ENCODE measurements at regions not wholly inside any gene's neighbourhood (a gene's known extent, or its start where the extent isn't known, plus 50 kb on each side); places are given as distances from the start of the nearest gene placed in this dataset.

DNA sequence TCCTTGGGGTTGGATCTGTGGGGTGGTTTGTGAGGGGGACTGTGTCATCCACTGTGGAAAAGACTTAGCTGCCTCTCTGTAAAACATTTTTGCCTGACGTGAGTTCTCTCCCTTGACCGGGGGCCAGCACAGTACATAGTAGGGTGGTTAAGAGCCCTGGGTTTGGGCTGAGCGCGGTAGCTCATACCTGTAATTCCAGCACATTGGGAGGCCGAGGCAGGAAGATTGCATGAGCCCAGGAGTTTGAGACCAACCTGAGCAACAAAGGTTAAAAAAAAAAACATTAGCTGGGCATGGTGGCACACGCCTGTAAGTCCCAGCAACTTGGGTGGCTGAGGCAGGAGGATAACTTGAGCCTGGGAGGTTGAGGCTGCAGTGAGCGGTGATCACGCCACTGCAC lies 74.7 kb upstream of the WNT7B start:
- no peak for TF ChIP-seq POLR2A (IDR thresholded peaks at IDR 0.05)
- TF ChIP-seq, protein P1, sequence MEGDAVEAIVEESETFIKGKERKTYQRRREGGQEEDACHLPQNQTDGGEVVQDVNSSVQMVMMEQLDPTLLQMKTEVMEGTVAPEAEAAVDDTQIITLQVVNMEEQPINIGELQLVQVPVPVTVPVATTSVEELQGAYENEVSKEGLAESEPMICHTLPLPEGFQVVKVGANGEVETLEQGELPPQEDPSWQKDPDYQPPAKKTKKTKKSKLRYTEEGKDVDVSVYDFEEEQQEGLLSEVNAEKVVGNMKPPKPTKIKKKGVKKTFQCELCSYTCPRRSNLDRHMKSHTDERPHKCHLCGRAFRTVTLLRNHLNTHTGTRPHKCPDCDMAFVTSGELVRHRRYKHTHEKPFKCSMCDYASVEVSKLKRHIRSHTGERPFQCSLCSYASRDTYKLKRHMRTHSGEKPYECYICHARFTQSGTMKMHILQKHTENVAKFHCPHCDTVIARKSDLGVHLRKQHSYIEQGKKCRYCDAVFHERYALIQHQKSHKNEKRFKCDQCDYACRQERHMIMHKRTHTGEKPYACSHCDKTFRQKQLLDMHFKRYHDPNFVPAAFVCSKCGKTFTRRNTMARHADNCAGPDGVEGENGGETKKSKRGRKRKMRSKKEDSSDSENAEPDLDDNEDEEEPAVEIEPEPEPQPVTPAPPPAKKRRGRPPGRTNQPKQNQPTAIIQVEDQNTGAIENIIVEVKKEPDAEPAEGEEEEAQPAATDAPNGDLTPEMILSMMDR (IDR thresholded peaks at IDR 0.05) = no peak
